ENCODE measurements at regions not wholly inside any gene's neighbourhood (a gene's known extent, or its start where the extent isn't known, plus 50 kb on each side); places are given as distances from the start of the nearest gene placed in this dataset.

- H3K9ac ChIP-seq (ENCODE audit: low read length), result no peak overlapping the region
- no peaks in the 10 kb centered on the region for H3K9me3 ChIP-seq (ENCODE audit: insufficient read depth, low read length)
- H3K4me2 ChIP-seq (ENCODE audit: low read length), result no peak overlapping the region
- H4K20me1 ChIP-seq (ENCODE audit: insufficient read depth, low read length), result no peaks in the 10 kb centered on the region
- H3K27ac ChIP-seq (ENCODE audit: low read length), result no peak overlapping the region
- H2AFZ ChIP-seq (ENCODE audit: low read depth, low read length), result no peak overlapping the region
- no peaks in the 10 kb centered on the region for H3K4me1 ChIP-seq (ENCODE audit: low read length)
- H3K27me3 ChIP-seq (ENCODE audit: low read depth, low read length), result 0 out of 2 replicates have a peak, but pooled peaks cover 4% of the 10 kb centered on the region
- TF ChIP-seq, protein P1, sequence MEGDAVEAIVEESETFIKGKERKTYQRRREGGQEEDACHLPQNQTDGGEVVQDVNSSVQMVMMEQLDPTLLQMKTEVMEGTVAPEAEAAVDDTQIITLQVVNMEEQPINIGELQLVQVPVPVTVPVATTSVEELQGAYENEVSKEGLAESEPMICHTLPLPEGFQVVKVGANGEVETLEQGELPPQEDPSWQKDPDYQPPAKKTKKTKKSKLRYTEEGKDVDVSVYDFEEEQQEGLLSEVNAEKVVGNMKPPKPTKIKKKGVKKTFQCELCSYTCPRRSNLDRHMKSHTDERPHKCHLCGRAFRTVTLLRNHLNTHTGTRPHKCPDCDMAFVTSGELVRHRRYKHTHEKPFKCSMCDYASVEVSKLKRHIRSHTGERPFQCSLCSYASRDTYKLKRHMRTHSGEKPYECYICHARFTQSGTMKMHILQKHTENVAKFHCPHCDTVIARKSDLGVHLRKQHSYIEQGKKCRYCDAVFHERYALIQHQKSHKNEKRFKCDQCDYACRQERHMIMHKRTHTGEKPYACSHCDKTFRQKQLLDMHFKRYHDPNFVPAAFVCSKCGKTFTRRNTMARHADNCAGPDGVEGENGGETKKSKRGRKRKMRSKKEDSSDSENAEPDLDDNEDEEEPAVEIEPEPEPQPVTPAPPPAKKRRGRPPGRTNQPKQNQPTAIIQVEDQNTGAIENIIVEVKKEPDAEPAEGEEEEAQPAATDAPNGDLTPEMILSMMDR (IDR thresholded peaks at IDR 0.05; ENCODE audit: low read depth, low read length), result no peak
- no peak for TF ChIP-seq EZH2phosphoT487 (IDR thresholded peaks at IDR 0.05; ENCODE audit: low read depth)
- no peaks in the 10 kb centered on the region for H3K36me3 ChIP-seq (replicated peaks; ENCODE audit: low read depth, low read length)
- H3K4me3 ChIP-seq (ENCODE audit: low read length), result no peak overlapping the region
- H3K79me2 ChIP-seq (ENCODE audit: low read length), result no peaks in the 10 kb centered on the region
These were observed 182.5 kb downstream of the MAFB start for GRCh38 chr20:40506537-40506939.

DNA sequence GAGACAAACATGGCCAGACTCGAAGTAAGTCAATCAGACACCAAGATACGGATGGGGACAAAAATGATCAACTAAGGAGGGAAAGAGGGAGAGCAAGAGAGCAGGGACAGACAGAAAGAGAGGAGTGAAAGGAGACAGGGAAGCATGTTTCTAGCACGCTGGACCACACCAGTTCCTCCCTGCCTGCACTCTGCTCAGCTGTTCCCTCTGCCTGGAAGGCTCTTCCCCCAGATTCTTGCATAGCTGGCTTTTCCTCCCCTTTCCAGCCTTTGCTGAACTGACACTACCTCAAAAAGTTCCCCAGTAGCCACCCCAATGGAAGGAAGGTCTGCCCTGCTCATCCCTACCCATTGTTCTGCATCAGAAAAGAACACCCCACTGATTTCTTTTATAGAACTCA, 185.9 kb downstream of the MAFB start:
- no peaks in the 10 kb centered on the region for H4K20me1 ChIP-seq (ENCODE audit: insufficient read depth, low read length)
- peaks cover 6% of the 10 kb centered on the region for H3K4me1 ChIP-seq (ENCODE audit: low read length)
- TF ChIP-seq, protein P1 (IDR thresholded peaks at IDR 0.05; ENCODE audit: low read depth, low read length), result no peak
- no peak for TF ChIP-seq EZH2phosphoT487 (IDR thresholded peaks at IDR 0.05; ENCODE audit: low read depth)
- no peak overlapping the region for H3K4me2 ChIP-seq (ENCODE audit: low read length)
- no peaks in the 10 kb centered on the region for H3K27me3 ChIP-seq (ENCODE audit: low read depth, low read length)
- no peak overlapping the region for H3K4me3 ChIP-seq (ENCODE audit: low read length)
- no peak overlapping the region for H3K9ac ChIP-seq (ENCODE audit: low read length)
- H3K36me3 ChIP-seq (replicated peaks; ENCODE audit: low read depth, low read length), result no peaks in the 10 kb centered on the region
- no peaks in the 10 kb centered on the region for H3K79me2 ChIP-seq (ENCODE audit: low read length)
- H3K27ac ChIP-seq (ENCODE audit: low read length), result no peak overlapping the region
- no peak overlapping the region for H2AFZ ChIP-seq (ENCODE audit: low read depth, low read length)
- no peaks in the 10 kb centered on the region for H3K9me3 ChIP-seq (ENCODE audit: insufficient read depth, low read length)

DNA sequence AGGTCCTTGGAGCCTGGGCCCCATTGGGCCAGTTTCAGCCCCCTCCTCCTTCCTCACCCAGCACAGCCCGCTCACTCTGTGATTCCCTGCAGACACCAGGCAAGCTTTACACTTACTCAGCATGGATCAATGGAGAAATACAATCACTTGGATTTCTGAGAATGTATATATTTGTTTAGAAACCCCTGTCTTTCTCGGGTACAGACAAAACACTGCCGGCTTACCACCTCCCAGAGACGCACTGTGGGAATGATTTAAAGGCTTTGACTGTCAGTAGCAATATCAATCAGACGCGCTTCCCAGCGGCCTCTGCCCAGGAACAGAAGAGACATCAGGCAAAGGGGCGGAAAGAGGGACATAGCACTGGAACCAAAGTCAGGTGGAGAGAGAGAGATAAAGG, 186.5 kb downstream of the MAFB start:
- Histone ChIP-seq H3K27me3 (ENCODE audit: low read depth, low read length) (no peaks in the 10 kb centered on the region), H3K4me1 (ENCODE audit: low read length) (peaks cover 11% of the 10 kb centered on the region), H3K36me3 (replicated peaks; ENCODE audit: low read depth, low read length) (no peaks in the 10 kb centered on the region), H3K27ac (ENCODE audit: low read length) (no peak overlapping the region), H3K4me2 (ENCODE audit: low read length) (no peak overlapping the region), H2AFZ (ENCODE audit: low read depth, low read length) (no peak overlapping the region), H3K79me2 (ENCODE audit: low read length) (no peaks in the 10 kb centered on the region), H3K4me3 (ENCODE audit: low read length) (no peak overlapping the region), H3K9ac (ENCODE audit: low read length) (no peak overlapping the region), H3K9me3 (ENCODE audit: insufficient read depth, low read length) (no peaks in the 10 kb centered on the region), H4K20me1 (ENCODE audit: insufficient read depth, low read length) (no peaks in the 10 kb centered on the region)
- TF ChIP-seq EZH2phosphoT487 (IDR thresholded peaks at IDR 0.05; ENCODE audit: low read depth), result no peak
- TF ChIP-seq, protein P1 (IDR thresholded peaks at IDR 0.05; ENCODE audit: low read depth, low read length), result no peak

DNA sequence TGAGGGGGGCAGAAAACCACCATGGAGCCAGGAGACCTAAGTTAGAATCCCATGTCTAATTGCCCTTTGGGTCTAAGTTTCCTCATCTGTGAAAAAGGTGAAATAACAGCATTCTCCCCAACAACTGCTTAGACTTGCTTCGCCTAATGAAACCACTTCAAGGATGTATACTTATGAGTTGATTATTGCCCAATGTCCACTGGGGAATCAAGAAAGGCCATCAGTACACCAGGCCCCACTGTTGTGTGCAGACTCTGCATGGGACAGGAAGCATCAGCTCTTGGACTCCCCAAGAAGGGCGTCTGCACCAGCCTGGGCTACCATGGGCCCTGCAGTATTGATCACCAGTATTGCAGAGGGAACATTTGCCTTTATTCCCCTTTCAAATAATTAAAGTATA, 189.6 kb downstream of the MAFB start:
- H3K4me3 ChIP-seq (ENCODE audit: low read length), result no peak overlapping the region
- no peaks in the 10 kb centered on the region for H3K36me3 ChIP-seq (replicated peaks; ENCODE audit: low read depth, low read length)
- no peaks in the 10 kb centered on the region for H3K9me3 ChIP-seq (ENCODE audit: insufficient read depth, low read length)
- peaks cover 11% of the 10 kb centered on the region for H3K4me1 ChIP-seq (ENCODE audit: low read length)
- no peaks in the 10 kb centered on the region for H3K27me3 ChIP-seq (ENCODE audit: low read depth, low read length)
- no peaks in the 10 kb centered on the region for H3K79me2 ChIP-seq (ENCODE audit: low read length)
- no peak overlapping the region for H2AFZ ChIP-seq (ENCODE audit: low read depth, low read length)
- H3K9ac ChIP-seq (ENCODE audit: low read length), result no peak overlapping the region
- H3K4me2 ChIP-seq (ENCODE audit: low read length), result no peak overlapping the region
- TF ChIP-seq, protein P1 (IDR thresholded peaks at IDR 0.05; ENCODE audit: low read depth, low read length), result no peak
- TF ChIP-seq EZH2phosphoT487 (IDR thresholded peaks at IDR 0.05; ENCODE audit: low read depth), result no peak
- no peak overlapping the region for H3K27ac ChIP-seq (ENCODE audit: low read length)
- H4K20me1 ChIP-seq (ENCODE audit: insufficient read depth, low read length), result no peaks in the 10 kb centered on the region
